ENCODE measurements at regions not wholly inside any gene's neighbourhood (a gene's known extent, or its start where the extent isn't known, plus 50 kb on each side); places are given as distances from the start of the nearest gene placed in this dataset.

- ATAC-seq, result no peak
- Histone ChIP-seq H3K27ac (no peak overlapping the region), H3K4me3 (no peak overlapping the region), H3K27me3 (no peaks in the 10 kb centered on the region), H3K36me3 (replicated peaks in 1 of 2; ENCODE audit: insufficient read depth in 1 of 2, low read depth in 2 of 2) (no peaks in the 10 kb centered on the region), H3K9me3 (no peaks in the 10 kb centered on the region), H3K4me1 (no peaks in the 10 kb centered on the region)
- intact Hi-C loops (cut with DNase I), result no loop called here
- TF ChIP-seq POLR2A (IDR thresholded peaks at IDR 0.05), result no peak
- no peak for TF ChIP-seq CTCF (IDR thresholded peaks at IDR 0.05)
- no peak for DNase-seq
- WGBS, 2 donors, result 68 to 74% methylated on average over 4 to 5 of the region's 5 CpGs
These were observed 367.2 kb downstream of the ZNF536 start for GRCh38 chr19:30739394-30739793.

GRCh38 chr19:30738047-30738446 lies 365.9 kb downstream of the ZNF536 start:
- DNase-seq (no peak), ATAC-seq (no peak)
- 59 to 75% methylated on average over 2 of the region's 2 CpGs for WGBS, 2 donors
- Histone ChIP-seq H3K36me3 (replicated peaks in 1 of 2; ENCODE audit: insufficient read depth in 1 of 2, low read depth in 2 of 2) (no peaks in the 10 kb centered on the region), H3K27ac (no peak overlapping the region), H3K9me3 (no peaks in the 10 kb centered on the region), H3K4me3 (no peak overlapping the region), H3K27me3 (no peaks in the 10 kb centered on the region), H3K4me1 (no peaks in the 10 kb centered on the region)
- intact Hi-C loops (cut with DNase I), result no loop called here
- TF ChIP-seq POLR2A (IDR thresholded peaks at IDR 0.05) (no peak), CTCF (IDR thresholded peaks at IDR 0.05) (no peak)

- H3K4me3 ChIP-seq, result no peak overlapping the region
- H3K9me3 ChIP-seq, result no peaks in the 10 kb centered on the region
- ATAC-seq (no peak), DNase-seq (no peak)
- H3K27ac ChIP-seq, result no peak overlapping the region
- TF ChIP-seq POLR2A (IDR thresholded peaks at IDR 0.05), result no peak
- TF ChIP-seq CTCF (IDR thresholded peaks at IDR 0.05), result no peak
- H3K4me1 ChIP-seq, result no peaks in the 10 kb centered on the region
- intact Hi-C loops (cut with DNase I), result no loop called here
- 48 to 58% methylated on average over 6 of the region's 6 CpGs for WGBS, 2 donors
- no peaks in the 10 kb centered on the region for H3K36me3 ChIP-seq (replicated peaks in 1 of 2; ENCODE audit: insufficient read depth in 1 of 2, low read depth in 2 of 2)
- no peaks in the 10 kb centered on the region for H3K27me3 ChIP-seq
These were observed 362.5 kb downstream of the ZNF536 start for GRCh38 chr19:30734669-30735068.

GRCh38 chr19:30733826-30734550 lies 361.8 kb downstream of the ZNF536 start:
- Histone ChIP-seq H3K4me1 (no peaks in the 10 kb centered on the region), H3K9me3 (no peaks in the 10 kb centered on the region), H3K27ac (no peak overlapping the region), H3K27me3 (no peaks in the 10 kb centered on the region), H3K36me3 (replicated peaks in 1 of 2; ENCODE audit: insufficient read depth in 1 of 2, low read depth in 2 of 2) (no peaks in the 10 kb centered on the region), H3K4me3 (no peak overlapping the region)
- 64% methylated on average over 15 of the region's 15 CpGs for WGBS, 2 donors
- no peak for ATAC-seq
- no peak for DNase-seq
- intact Hi-C loops (cut with DNase I), result no loop called here
- no peak for TF ChIP-seq CTCF (IDR thresholded peaks at IDR 0.05)
- no peak for TF ChIP-seq POLR2A (IDR thresholded peaks at IDR 0.05)

GRCh38 chr19:30731591-30731990 lies 359.4 kb downstream of the ZNF536 start:
- intact Hi-C loops (cut with DNase I), result no loop called here
- Histone ChIP-seq H3K4me3 (no peak overlapping the region), H3K9me3 (no peaks in the 10 kb centered on the region), H3K36me3 (replicated peaks in 1 of 2; ENCODE audit: insufficient read depth in 1 of 2, low read depth in 2 of 2) (no peaks in the 10 kb centered on the region), H3K27ac (no peak overlapping the region), H3K27me3 (no peaks in the 10 kb centered on the region), H3K4me1 (no peaks in the 10 kb centered on the region)
- no peak for TF ChIP-seq POLR2A (IDR thresholded peaks at IDR 0.05)
- no peak for TF ChIP-seq CTCF (IDR thresholded peaks at IDR 0.05)
- no peak for ATAC-seq
- DNase-seq, result no peak
- WGBS, 2 donors, result 69 to 83% methylated on average over 3 of the region's 3 CpGs

Data from body of pancreas (tissue), 4 donors.